HG03354 (cell line): ENCODE measurements at regions not wholly inside any gene's neighbourhood (a gene's known extent, or its start where the extent isn't known, plus 50 kb on each side); places are given as distances from the start of the nearest gene placed in this dataset.
"Not testable (repeated sequence)": the region's sequence is repeated elsewhere in the genome, so short reads cannot be mapped to it uniquely, and the experiment has no call there.

Experiments used
- ATAC-seq: cut with Tn5 transposase; IDR thresholded peaks from one replicate; pipeline ENCODE4 v1.9.1; 2021; ENCODE audit warnings: mild to moderate bottlenecking; ENCODE audit not compliant: unreplicated experiment, poor library complexity, severe bottlenecking

- no peak for ATAC-seq
These were observed 72.1 kb upstream of the EPB41L1 start for GRCh38 chr20:36082315-36082915.

- not testable (repeated sequence) for ATAC-seq
These were observed 71.3 kb upstream of the EPB41L1 start for GRCh38 chr20:36083200-36083599.

DNA sequence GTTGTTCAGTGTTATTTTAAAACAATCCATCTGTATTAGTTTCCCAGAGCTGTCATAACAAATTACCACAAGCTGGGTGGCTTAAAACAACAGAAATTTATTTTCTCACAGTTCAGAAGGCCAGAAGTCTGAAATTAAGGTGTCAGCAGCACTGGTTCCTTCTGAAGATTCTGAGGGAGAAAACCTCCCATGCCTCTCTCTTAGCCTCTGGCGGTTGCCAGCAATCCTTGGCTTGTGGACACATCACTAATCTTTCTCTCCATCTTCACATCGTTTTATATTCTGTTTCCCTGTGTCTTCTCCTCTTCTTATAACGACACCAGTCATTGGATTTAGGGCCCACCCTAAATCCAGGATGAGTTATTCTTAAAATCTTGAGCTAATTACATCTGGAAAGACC, 70.2 kb upstream of the EPB41L1 start:
- no peak for ATAC-seq

DNA sequence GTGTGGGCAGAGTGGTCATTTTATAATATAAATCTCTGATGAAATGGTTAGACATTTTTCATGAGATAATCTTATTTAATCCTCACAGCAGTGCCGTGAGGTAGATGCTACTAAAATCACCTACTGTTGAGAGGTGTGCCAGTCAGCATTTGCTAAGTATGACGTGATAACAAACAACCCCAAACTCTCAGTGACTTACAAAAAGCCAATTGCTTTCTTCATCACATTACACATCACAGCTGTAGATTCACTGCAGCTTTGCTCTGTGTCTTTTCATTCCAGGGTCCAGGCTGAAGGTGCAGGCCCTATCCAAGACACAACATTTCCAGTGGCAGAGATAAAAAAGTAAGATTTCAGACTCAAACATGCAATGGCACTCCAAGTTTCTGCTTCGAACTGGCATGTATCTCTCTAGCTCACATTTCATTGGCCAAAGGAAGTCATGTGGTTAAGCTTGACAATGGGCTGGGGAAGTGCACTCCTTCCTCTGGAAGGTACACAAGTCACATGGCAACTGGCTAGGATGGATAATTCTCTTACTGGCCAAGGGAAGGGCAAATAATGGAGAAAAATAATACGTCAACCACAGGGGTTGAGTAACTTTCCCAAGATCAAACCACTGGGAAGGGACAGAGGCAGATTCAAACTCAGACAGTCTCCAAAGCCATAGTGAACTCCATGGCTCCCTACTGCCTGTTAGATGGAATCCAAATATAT, 69.5 kb upstream of the EPB41L1 start:
- ATAC-seq: no peak

DNA sequence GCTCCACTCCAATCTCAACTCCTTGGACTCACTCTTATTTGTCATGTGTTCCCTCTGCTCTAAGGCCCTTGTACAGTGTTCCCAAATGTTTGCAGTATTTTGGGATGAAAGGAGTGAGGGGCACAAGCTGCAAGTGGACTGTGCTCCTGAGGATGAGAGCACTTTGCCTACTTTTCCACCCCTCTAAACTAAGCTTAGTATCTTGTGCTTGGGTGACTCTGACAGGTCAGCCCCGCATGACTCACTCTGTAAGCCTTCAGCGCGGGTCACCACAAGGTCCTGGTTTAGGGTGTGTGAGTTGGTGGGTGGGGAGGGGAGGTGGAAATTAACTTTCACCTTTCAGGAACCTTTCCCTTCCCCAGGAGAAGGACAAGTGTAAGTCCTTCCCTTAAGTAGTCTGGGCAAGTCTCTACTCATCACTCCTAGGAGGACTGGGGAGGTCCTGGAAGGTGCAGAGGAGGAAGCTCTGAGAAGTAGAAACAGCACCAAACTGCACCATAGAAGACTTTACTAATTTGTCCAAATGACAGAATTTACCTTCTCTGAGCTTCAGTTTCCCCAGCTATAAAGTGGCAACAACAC, 68.8 kb upstream of the EPB41L1 start:
- ATAC-seq: no peak

- ATAC-seq: no peak
These were observed 67.8 kb upstream of the EPB41L1 start for GRCh38 chr20:36086767-36087166.

DNA sequence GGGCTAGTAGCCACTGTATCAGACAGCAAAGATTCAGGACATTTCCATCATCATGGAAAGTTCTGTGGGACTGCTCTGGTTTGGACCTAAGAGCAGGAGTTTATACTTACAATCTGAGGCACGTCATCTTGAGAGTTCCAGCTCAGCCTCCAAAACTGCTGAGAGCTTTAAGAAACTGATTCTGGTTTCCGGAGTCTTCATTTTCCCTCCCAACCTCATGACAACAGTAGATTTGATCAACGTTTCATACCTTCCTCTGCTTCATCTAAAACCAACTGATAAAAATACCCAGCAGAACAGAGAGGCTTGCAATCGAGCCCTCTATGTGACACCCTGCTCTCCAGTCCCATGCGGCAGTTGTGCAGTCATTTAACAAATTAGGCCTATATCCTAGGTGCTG, 64.3 kb upstream of the EPB41L1 start:
- ATAC-seq: no peak

DNA sequence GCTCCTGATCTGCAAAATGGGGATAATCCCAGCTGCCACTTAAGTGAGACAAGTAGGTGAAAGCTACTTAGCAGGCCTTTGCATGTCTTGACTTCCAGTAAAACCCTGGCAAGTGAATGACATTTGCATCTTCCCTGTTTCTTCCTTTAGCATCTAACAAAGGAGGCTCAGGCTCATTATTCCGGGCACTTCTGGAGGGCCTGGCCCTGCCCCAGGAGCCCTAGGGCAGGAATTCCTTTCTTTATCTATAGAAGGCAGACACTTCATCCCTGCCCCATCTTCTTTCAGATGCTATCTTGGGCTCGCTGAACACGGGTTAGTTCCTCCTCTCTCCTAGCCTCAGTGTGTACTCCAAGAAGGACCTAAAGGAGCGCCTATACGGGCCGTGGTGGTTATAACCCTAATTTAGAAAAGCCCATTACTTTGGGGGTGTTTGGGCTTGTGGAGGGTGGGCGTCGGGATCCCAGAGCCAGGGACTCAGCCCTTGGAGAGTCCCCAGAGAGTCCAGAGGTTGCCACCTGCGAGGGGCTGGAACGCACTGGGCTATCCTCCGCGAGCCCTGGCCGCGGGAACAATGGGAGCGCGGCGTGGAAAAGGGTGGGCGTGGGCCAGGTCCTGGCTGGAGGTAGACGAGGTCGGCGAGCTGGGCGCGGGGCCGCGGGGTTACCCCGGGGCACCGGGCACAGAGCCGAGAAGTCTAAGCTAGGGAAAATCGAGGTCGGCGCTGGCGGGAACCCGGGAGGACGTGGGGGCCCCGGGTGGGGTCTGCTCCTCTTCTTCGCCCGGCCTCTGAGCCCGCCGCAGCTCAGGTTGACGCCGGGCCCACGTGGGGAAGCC, 62.8 kb upstream of the EPB41L1 start:
- no peak for ATAC-seq

GRCh38 chr20:36092398-36093024, 62.0 kb upstream of the EPB41L1 start:
- ATAC-seq: no peak

- no peak for ATAC-seq
These were observed 61.3 kb upstream of the EPB41L1 start for GRCh38 chr20:36093025-36093803.

GRCh38 chr20:36093804-36094145, 60.8 kb upstream of the EPB41L1 start:
- no peak for ATAC-seq

DNA sequence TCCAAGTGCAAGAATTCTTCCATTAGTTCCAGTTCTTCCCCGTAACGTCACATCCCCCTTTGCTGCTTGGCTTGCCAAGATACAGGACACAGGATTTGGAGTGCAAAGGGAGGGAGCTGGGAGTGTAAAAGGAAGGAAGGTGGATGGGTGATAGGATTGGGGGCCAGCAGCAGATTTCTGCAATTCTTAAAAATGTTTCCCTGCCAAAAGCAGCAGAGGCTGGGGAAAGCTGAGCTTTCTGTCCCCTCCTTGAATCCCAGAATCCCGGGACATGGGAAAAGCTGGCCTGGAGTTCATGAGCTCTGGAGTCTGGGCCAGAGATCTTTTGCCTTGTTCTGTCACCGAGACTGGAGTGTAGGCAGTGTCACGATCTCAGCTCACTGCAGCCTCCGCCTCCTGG, 60.0 kb upstream of the EPB41L1 start:
- no peak for ATAC-seq

GRCh38 chr20:36096435-36096834, 58.1 kb upstream of the EPB41L1 start:
- no peak for ATAC-seq

DNA sequence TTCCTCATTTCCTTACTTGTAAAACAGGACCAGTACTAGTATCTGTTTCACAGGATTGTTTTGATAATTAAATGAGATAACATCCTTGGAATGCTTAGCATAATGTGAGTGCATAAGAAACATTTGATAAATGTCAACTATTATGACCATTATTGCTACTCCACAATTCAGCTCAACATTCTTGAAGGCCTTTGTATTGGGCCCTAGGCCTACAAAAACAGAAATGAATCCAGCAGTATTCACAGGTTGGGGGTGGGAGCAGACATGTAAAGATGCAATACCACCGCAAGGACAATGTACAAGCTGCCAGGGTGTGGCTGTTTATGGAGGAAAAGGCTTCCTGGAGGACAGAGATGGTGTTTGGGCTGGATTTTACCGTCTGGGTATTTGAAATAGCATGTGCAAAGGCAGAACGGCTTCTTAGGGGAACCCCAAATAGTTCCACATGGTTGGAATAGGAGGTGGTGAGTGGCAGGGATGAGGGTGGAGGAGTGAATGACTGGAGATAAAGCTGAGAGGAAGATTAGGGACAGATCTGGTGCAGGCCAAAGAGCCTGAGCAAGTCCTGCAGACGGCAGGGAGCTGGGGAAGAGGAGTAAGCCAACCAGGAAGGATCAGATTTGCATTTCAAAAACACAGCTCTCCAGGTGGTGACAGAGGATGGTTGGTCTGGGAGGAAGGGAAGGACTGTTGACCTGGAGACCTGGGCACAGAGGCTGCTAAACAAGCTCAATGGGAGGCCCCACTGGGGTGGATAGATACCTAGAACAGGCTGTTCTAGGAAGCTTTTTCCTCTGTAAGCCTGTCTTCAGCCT, 57.0 kb upstream of the EPB41L1 start:
- peak; percentile 13 for ATAC-seq

GRCh38 chr20:36098364-36098763, 56.2 kb upstream of the EPB41L1 start:
- peak; percentile 85 for ATAC-seq

- no peak for ATAC-seq
These were observed 55.4 kb upstream of the EPB41L1 start for GRCh38 chr20:36099106-36099505.

DNA sequence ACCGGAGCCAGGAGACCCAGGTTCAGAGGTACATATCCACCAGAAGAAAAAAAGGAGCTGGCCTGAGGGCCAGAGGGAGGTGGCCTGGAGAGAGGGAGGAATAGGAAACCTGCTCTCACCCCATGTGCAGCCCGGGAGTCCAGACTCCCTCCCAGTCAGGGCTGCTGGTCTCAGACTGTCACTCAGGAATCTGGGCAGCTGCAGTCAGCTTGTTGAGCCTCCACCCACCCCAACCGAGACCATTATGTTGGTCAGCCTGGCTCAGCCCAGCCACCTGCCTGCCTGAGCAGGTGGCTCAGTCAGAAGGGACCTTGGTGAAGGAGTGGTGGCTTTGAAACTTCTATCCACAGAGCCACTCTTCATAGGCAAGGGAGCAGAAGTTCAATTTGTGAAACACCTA, 53.3 kb upstream of the EPB41L1 start:
- ATAC-seq: no peak

DNA sequence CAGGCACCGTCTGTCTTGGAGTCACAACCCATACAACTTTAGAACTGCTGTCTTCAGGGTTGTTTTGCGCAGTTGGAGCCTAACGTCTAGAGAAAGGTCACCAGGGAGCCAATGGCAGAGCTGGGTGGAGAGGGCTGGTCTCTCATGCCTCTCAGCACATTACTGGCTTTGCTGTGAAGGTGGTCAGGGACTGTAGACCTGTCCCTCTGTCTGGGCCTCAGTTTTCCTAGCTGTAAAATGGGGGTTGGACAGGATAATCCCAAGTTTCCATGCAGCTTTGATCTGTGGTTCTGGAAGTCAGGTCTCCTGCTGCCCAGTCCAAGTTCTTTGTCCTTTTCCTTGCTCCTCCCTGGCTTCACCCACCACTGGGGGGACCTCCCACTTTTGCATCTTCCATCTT, 52.2 kb upstream of the EPB41L1 start:
- no peak for ATAC-seq
